ENCODE measurements at regions not wholly inside any gene's neighbourhood (a gene's known extent, or its start where the extent isn't known, plus 50 kb on each side); places are given as distances from the start of the nearest gene placed in this dataset.

- no peak for TF ChIP-seq POLR2A (IDR thresholded peaks at IDR 0.05)
- TF ChIP-seq CTCF (IDR thresholded peaks at IDR 0.05) = no peak
- no peak for TF ChIP-seq POLR2AphosphoS5 (IDR thresholded peaks at IDR 0.05)
- TF ChIP-seq EP300 (IDR thresholded peaks at IDR 0.05) = no peak
These were observed 254.6 kb upstream of the FAM47C start for GRCh38 chrX:36753602-36754001.
